ENCODE measurements at regions not wholly inside any gene's neighbourhood (a gene's known extent, or its start where the extent isn't known, plus 50 kb on each side); places are given as distances from the start of the nearest gene placed in this dataset.

DNA sequence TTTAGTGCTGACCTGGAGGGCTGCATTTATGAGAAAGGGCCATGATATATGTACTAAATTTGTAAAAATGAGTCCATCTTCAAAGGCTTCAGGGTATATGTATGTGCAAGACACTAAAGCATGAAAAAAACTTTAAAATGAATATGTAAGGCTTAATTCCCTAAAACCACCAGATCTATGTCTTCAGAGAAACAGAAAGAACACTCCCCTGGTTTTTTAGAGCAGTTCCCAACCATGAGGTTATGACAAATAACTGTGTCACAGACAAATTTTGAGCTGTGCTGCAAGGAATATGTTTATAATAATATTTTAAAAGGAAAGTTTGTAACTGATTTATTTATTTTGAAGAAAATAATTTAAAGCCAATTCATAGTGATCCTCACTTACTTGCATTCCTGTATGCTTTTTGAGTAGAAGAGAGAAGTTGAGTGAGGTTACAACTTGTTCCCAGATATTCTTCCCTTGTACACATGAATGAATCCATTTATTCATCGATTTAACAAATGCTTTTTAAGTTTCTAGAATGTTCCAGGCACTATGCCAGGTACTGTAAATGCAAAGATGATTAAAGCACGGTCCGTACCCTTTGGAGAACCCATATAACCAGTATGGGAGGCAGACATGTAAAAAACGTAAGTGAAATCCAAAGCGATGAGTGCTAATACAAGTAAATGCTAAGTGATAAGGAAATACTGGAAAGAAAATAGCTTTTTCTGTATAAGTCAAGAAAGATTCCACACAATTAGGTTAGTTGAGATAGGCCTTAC, 295.2 kb upstream of the DIAPH2 start:
- WGBS (ENCODE audit: insufficient coverage): no CpG with 5 or more reads among the region's 5 CpGs
- Histone ChIP-seq H3K79me2 (ENCODE audit: insufficient read depth, low read length) (no peaks in the 10 kb centered on the region), H3K9ac (ENCODE audit: insufficient read depth, low read length, poor library complexity, severe bottlenecking) (no peak overlapping the region), H3K27ac (ENCODE audit: low read depth in 1 of 2, low read length in 2 of 2) (no peak overlapping the region), H2AFZ (ENCODE audit: insufficient read depth, low read depth, low read length, poor library complexity, severe bottlenecking) (no peak overlapping the region), H3K4me1 (ENCODE audit: control insufficient read depth in 1 of 2, insufficient read depth in 2 of 2, low read length in 2 of 2) (no peaks in the 10 kb centered on the region), H3K4me3 (replicated peaks in 1 of 3; ENCODE audit: low read depth in 2 of 3, low read length in 3 of 3) (no peak overlapping the region), H3K27me3 (ENCODE audit: control insufficient read depth in 2 of 2, insufficient read depth in 2 of 2, low read length in 2 of 2) (no peaks in the 10 kb centered on the region), H3K36me3 (replicated peaks in 1 of 2; ENCODE audit: control insufficient read depth in 1 of 2, insufficient read depth in 2 of 2, low read length in 2 of 2) (no peaks in the 10 kb centered on the region), H4K20me1 (ENCODE audit: insufficient read depth, low read length) (no peaks in the 10 kb centered on the region), H3K4me2 (replicated peaks; ENCODE audit: extremely low read depth, low read length, poor library complexity, severe bottlenecking) (no peak overlapping the region), H3K9me3 (replicated peaks in 1 of 2; ENCODE audit: control insufficient read depth in 1 of 2, insufficient read depth in 1 of 2, low read length in 2 of 2) (no peaks in the 10 kb centered on the region)
- TF ChIP-seq, protein P1, sequence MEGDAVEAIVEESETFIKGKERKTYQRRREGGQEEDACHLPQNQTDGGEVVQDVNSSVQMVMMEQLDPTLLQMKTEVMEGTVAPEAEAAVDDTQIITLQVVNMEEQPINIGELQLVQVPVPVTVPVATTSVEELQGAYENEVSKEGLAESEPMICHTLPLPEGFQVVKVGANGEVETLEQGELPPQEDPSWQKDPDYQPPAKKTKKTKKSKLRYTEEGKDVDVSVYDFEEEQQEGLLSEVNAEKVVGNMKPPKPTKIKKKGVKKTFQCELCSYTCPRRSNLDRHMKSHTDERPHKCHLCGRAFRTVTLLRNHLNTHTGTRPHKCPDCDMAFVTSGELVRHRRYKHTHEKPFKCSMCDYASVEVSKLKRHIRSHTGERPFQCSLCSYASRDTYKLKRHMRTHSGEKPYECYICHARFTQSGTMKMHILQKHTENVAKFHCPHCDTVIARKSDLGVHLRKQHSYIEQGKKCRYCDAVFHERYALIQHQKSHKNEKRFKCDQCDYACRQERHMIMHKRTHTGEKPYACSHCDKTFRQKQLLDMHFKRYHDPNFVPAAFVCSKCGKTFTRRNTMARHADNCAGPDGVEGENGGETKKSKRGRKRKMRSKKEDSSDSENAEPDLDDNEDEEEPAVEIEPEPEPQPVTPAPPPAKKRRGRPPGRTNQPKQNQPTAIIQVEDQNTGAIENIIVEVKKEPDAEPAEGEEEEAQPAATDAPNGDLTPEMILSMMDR (IDR thresholded peaks at IDR 0.05): no peak
- Mint-ChIP-seq H3K4me1 (no peaks in the 10 kb centered on the region), H3K4me3 (no peak overlapping the region), H3K9me3 (peaks cover 0 to 2% (median 0%) of the 10 kb centered on the region in 7 donors), H3K36me3 (no peaks in the 10 kb centered on the region), H3K27ac (no peak overlapping the region), H3K27me3 (ENCODE audit: low read depth in 3 of 3) (no peaks in the 10 kb centered on the region)
- no peak for DNase-seq
- intact Hi-C loops (cut with micrococcal nuclease): no loop called here

DNA sequence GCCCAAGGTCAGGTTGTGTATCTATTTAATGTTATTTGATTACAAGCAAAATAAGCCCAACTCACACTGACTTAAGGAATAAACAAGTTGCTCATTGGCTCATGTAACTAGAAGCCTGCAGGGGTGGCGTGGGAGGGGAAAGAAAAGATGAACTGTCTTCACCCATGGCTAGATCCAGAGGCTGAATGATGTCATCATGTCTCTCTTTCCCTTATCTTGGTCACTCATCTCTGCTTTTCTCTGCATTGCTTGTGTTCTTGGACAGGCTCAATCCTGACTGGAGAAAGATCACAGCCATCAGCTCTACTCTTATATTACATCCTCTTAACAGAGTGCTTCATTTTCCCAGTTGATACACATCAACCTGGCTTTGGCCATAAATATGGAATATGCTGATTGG, 290.0 kb upstream of the DIAPH2 start:
- H3K9me3 ChIP-seq (replicated peaks in 1 of 2; ENCODE audit: control insufficient read depth in 1 of 2, insufficient read depth in 1 of 2, low read length in 2 of 2): no peaks in the 10 kb centered on the region
- TF ChIP-seq, protein P1 (IDR thresholded peaks at IDR 0.05): no peak
- no peak overlapping the region for H3K4me3 ChIP-seq (replicated peaks in 1 of 3; ENCODE audit: low read depth in 2 of 3, low read length in 3 of 3)
- DNase-seq: no peak
- Mint-ChIP-seq H3K4me1 (no peaks in the 10 kb centered on the region), H3K9me3 (peaks cover 0 to 4% (median 2%) of the 10 kb centered on the region in 7 donors), H3K27ac (no peak overlapping the region), H3K27me3 (ENCODE audit: low read depth in 3 of 3) (peaks cover 0 to 1% (median 0%) of the 10 kb centered on the region in 3 donors), H3K4me3 (no peak overlapping the region), H3K36me3 (no peaks in the 10 kb centered on the region)
- no peaks in the 10 kb centered on the region for H4K20me1 ChIP-seq (ENCODE audit: insufficient read depth, low read length)
- H3K79me2 ChIP-seq (ENCODE audit: insufficient read depth, low read length): no peaks in the 10 kb centered on the region
- intact Hi-C loops (cut with micrococcal nuclease): no loop called here
- H3K36me3 ChIP-seq (replicated peaks in 1 of 2; ENCODE audit: control insufficient read depth in 1 of 2, insufficient read depth in 2 of 2, low read length in 2 of 2): no peaks in the 10 kb centered on the region
- no peak overlapping the region for H3K4me2 ChIP-seq (replicated peaks; ENCODE audit: extremely low read depth, low read length, poor library complexity, severe bottlenecking)
- H3K27me3 ChIP-seq (ENCODE audit: control insufficient read depth in 2 of 2, insufficient read depth in 2 of 2, low read length in 2 of 2): no peaks in the 10 kb centered on the region
- no peak overlapping the region for H3K27ac ChIP-seq (ENCODE audit: low read depth in 1 of 2, low read length in 2 of 2)
- H3K4me1 ChIP-seq (ENCODE audit: control insufficient read depth in 1 of 2, insufficient read depth in 2 of 2, low read length in 2 of 2): no peaks in the 10 kb centered on the region
- WGBS (ENCODE audit: insufficient coverage): no CpG with 5 or more reads among the region's 1 CpG
- H3K9ac ChIP-seq (ENCODE audit: insufficient read depth, low read length, poor library complexity, severe bottlenecking): no peak overlapping the region
- no peak overlapping the region for H2AFZ ChIP-seq (ENCODE audit: insufficient read depth, low read depth, low read length, poor library complexity, severe bottlenecking)

Data from CD14-positive monocyte (primary cell).